IPS DF 19.7 (cell line): ENCODE measurements at regions not wholly inside any gene's neighbourhood (a gene's known extent, or its start where the extent isn't known, plus 50 kb on each side); places are given as distances from the start of the nearest gene placed in this dataset.
"Not testable (repeated sequence)": the region's sequence is repeated elsewhere in the genome, so short reads cannot be mapped to it uniquely, and the experiment has no call there.

Experiments
- DNase-seq: peaks from one replicate; pipeline ENCODE4 v3.0.0-alpha.2; 2013; ENCODE audit warnings: low read depth, low spot score

GRCh38 chr2:185644828-185645227, 93.8 kb upstream of the FSIP2 start:
- no peak for DNase-seq

GRCh38 chr2:185645529-185645928, 93.1 kb upstream of the FSIP2 start:
- DNase-seq = no peak

- DNase-seq = no peak
These were observed 79.9 kb upstream of the FSIP2 start for GRCh38 chr2:185658750-185659149.

GRCh38 chr2:185663811-185664210, 74.8 kb upstream of the FSIP2 start:
- DNase-seq = no peak

GRCh38 chr2:185664384-185664783, 74.2 kb upstream of the FSIP2 start:
- no peak for DNase-seq

- no peak for DNase-seq
These were observed 73.3 kb upstream of the FSIP2 start for GRCh38 chr2:185665251-185665814.

- DNase-seq = no peak
These were observed 71.2 kb upstream of the FSIP2 start for GRCh38 chr2:185667452-185667851.

- DNase-seq = no peak
These were observed 69.9 kb upstream of the FSIP2 start for GRCh38 chr2:185668710-185669109.

- DNase-seq = no peak
These were observed 64.4 kb upstream of the FSIP2 start for GRCh38 chr2:185674232-185674631.

GRCh38 chr2:185676316-185676715, 62.3 kb upstream of the FSIP2 start:
- DNase-seq = no peak

- not testable (repeated sequence) for DNase-seq
These were observed 51.6 kb upstream of the FSIP2 start for GRCh38 chr2:185687001-185687400.

GRCh38 chr2:185687967-185688366, 50.6 kb upstream of the FSIP2 start:
- no peak for DNase-seq
